Smooth muscle cell (in vitro differentiated cells): ENCODE measurements at regions not wholly inside any gene's neighbourhood (a gene's known extent, or its start where the extent isn't known, plus 50 kb on each side); places are given as distances from the start of the nearest gene placed in this dataset.

Experiments used
- DNase-seq: peaks from one replicate; lab custom pipeline; 2025; ENCODE audit not compliant: unreplicated experiment; lab: John Stamatoyannopoulos, UW
- H2AFZ ChIP-seq: fragments of 200-600 bp; sonication (generic); 2 replicates; pipeline ENCODE4 v1.6.0; 2016; ENCODE audit warnings: antibody characterized with exemption, low read depth, mild to moderate bottlenecking
- H3F3A ChIP-seq: fragments of 200-600 bp; sonication (generic); 2 replicates; pipeline ENCODE4 v1.6.0; 2017; ENCODE audit warnings: antibody characterized with exemption, low read depth
- H3K27ac ChIP-seq: fragments of 200-600 bp; sonication (generic); 2 replicates; pipeline ENCODE4 v1.5.1; 2016; ENCODE audit warnings: low read depth, mild to moderate bottlenecking
- H3K27me3 ChIP-seq: fragments of 200-600 bp; sonication (generic); 2 replicates; pipeline ENCODE4 v1.6.1; 2016; ENCODE audit warnings: low read depth, mild to moderate bottlenecking
- H3K36me3 ChIP-seq: fragments of 200-600 bp; sonication (generic); 2 replicates; pipeline ENCODE4 v1.5.1; 2016; ENCODE audit warnings: low read depth
- H3K4me1 ChIP-seq: fragments of 200-600 bp; sonication (generic); 2 replicates; pipeline ENCODE4 v1.5.1; 2016; ENCODE audit warnings: low read depth
- H3K4me2 ChIP-seq: fragments of 200-600 bp; sonication (generic); 2 replicates; pipeline ENCODE4 v1.6.0; 2016; ENCODE audit warnings: mild to moderate bottlenecking
- H3K4me3 ChIP-seq: fragments of 200-600 bp; sonication (generic); 2 replicates; pipeline ENCODE4 v1.5.1; 2016; ENCODE audit warnings: mild to moderate bottlenecking
- H3K79me2 ChIP-seq: fragments of 200-600 bp; sonication (generic); 2 replicates; pipeline ENCODE4 v1.6.0; 2016; ENCODE audit warnings: low read depth, mild to moderate bottlenecking
- H3K9ac ChIP-seq: fragments of 200-600 bp; sonication (generic); 2 replicates; pipeline ENCODE4 v1.6.0; 2016; ENCODE audit warnings: low read depth
- H3K9me3 ChIP-seq: fragments of 200-600 bp; sonication (generic); replicated peaks from 2 replicates; pipeline ENCODE4 v1.5.1; 2016; ENCODE audit warnings: low read depth
- H4K20me1 ChIP-seq: fragments of 200-600 bp; sonication (generic); 2 replicates; pipeline ENCODE4 v1.6.0; 2016; ENCODE audit warnings: low read depth
- CTCF ChIP-seq: fragments of 200-600 bp; sonication (generic); IDR thresholded peaks from 2 replicates; pipeline ENCODE4 v1.5.1; 2017; ENCODE audit warnings: borderline replicate concordance, mild to moderate bottlenecking, antibody characterized with exemption; ENCODE audit not compliant: insufficient read depth, poor library complexity, severe bottlenecking
- WGBS: methylation state at CpG from one replicate; pipeline ENCODE4 v1.1.7; 2016; ENCODE audit warnings: low lambda C conversion rate; 5-methylcytosine and 5-hydroxymethylcytosine counted together

- H3K27me3 ChIP-seq: no peaks in the 10 kb centered on the region
- no peak overlapping the region for H2AFZ ChIP-seq
- H3K4me2 ChIP-seq: no peak overlapping the region
- H3K79me2 ChIP-seq: no peaks in the 10 kb centered on the region
- no peaks in the 10 kb centered on the region for H3K36me3 ChIP-seq
- DNase-seq: no peak
- H3F3A ChIP-seq: no peaks in the 10 kb centered on the region
- TF ChIP-seq CTCF: no peak
- H3K4me1 ChIP-seq: no peaks in the 10 kb centered on the region
- H3K4me3 ChIP-seq: no peak overlapping the region
- H3K27ac ChIP-seq: no peak overlapping the region
- WGBS: 83% methylated on average over 2 of the region's 2 CpGs
- H3K9ac ChIP-seq: no peak overlapping the region
- H4K20me1 ChIP-seq: no peaks in the 10 kb centered on the region
- H3K9me3 ChIP-seq: no peaks in the 10 kb centered on the region
Measured at GRCh38 chr5:38670066-38670465, 113.6 kb upstream of the LIFR start.

- H3K27me3 ChIP-seq: no peaks in the 10 kb centered on the region
- H3K4me3 ChIP-seq: no peak overlapping the region
- H3K4me2 ChIP-seq: no peak overlapping the region
- no peak for TF ChIP-seq CTCF
- H3K27ac ChIP-seq: no peak overlapping the region
- H3K4me1 ChIP-seq: no peaks in the 10 kb centered on the region
- no peaks in the 10 kb centered on the region for H3F3A ChIP-seq
- 18% methylated on average over 1 of the region's 1 CpG for WGBS
- no peaks in the 10 kb centered on the region for H3K79me2 ChIP-seq
- no peak overlapping the region for H3K9ac ChIP-seq
- DNase-seq: no peak
- H2AFZ ChIP-seq: no peak overlapping the region
- no peaks in the 10 kb centered on the region for H3K9me3 ChIP-seq
- H4K20me1 ChIP-seq: no peaks in the 10 kb centered on the region
- no peaks in the 10 kb centered on the region for H3K36me3 ChIP-seq
Measured at GRCh38 chr5:38670878-38671277, 114.4 kb upstream of the LIFR start.

- WGBS: 38% methylated on average over 5 of the region's 5 CpGs
- no peak for TF ChIP-seq CTCF
- no peaks in the 10 kb centered on the region for H3K27me3 ChIP-seq
- peak overlapping the region; percentile 71 for H3K27ac ChIP-seq
- H4K20me1 ChIP-seq: no peaks in the 10 kb centered on the region
- no peaks in the 10 kb centered on the region for H3K36me3 ChIP-seq
- no peak overlapping the region for H3K4me3 ChIP-seq
- no peak overlapping the region for H2AFZ ChIP-seq
- no peak for DNase-seq
- no peaks in the 10 kb centered on the region for H3K79me2 ChIP-seq
- H3K4me1 ChIP-seq: no peaks in the 10 kb centered on the region
- no peaks in the 10 kb centered on the region for H3F3A ChIP-seq
- no peaks in the 10 kb centered on the region for H3K9me3 ChIP-seq
- peak overlapping the region; percentile 2 for H3K4me2 ChIP-seq
- H3K9ac ChIP-seq: peak overlapping the region; percentile 10
Measured at GRCh38 chr5:38672059-38672788, 115.8 kb upstream of the LIFR start.

- DNase-seq: no peak
Measured at GRCh38 chr5:38673671-38674071, 117.2 kb upstream of the LIFR start.

More at GRCh38 chr5:38673671-38674071, 117.2 kb upstream of the LIFR start:
- Histone ChIP-seq H3K27ac (no peak overlapping the region), H4K20me1 (no peaks in the 10 kb centered on the region), H3K4me2 (no peak overlapping the region), H3K79me2 (no peaks in the 10 kb centered on the region), H3K9me3 (no peaks in the 10 kb centered on the region), H2AFZ (no peak overlapping the region), H3K4me3 (no peak overlapping the region), H3K27me3 (no peaks in the 10 kb centered on the region), H3K4me1 (no peaks in the 10 kb centered on the region), H3K9ac (no peak overlapping the region), H3K36me3 (no peaks in the 10 kb centered on the region), H3F3A (no peaks in the 10 kb centered on the region)
- no peak for TF ChIP-seq CTCF
- 99% methylated on average over 6 of the region's 6 CpGs for WGBS
